H1 (cell line): ENCODE measurements at regions not wholly inside any gene's neighbourhood (a gene's known extent, or its start where the extent isn't known, plus 50 kb on each side); places are given as distances from the start of the nearest gene placed in this dataset. TPM values are rescaled to one million over a fixed set of nuclear protein-coding genes. Genes with fewer than 3 reads are reported as not detected.
"Not testable (repeated sequence)": the region's sequence is repeated elsewhere in the genome, so short reads cannot be mapped to it uniquely, and the experiment has no call there.

Experiments
- CTCF ChIA-PET: fragments of 300-600 bp; sonication (Branson Sonifier 250); formaldehyde crosslinking; loops from one replicate; lab custom pipeline; 2021; ENCODE audit not compliant: partially characterized antibody; lab: Charles Lee
- POLR2A ChIA-PET: fragments of 300-600 bp; sonication (Branson Sonifier 250); formaldehyde crosslinking; loops from one replicate; lab custom pipeline; 2021; ENCODE audit warnings: inconsistent platforms; ENCODE audit not compliant: partially characterized antibody; lab: Charles Lee
- DNase-seq, 2 experiments: peaks; one replicate each; pipeline versions ENCODE4 v3.0.0 to v3.0.0-alpha.2; 2010 to 2022; ENCODE audit warnings: low spot score in 2 of 2, low read depth in 1 of 2, mixed read lengths in 1 of 2
- FAIRE-seq: peaks from 2 replicates; lab custom pipeline; 2011; peaks lifted over from hg19 to GRCh38; lab: Jason Lieb, UNC
- H2AFZ ChIP-seq: 2 replicates; pipeline ENCODE4 v1.8.1; 2012; ENCODE audit warnings: low read length, inconsistent platforms
- H2AK5ac ChIP-seq: 2 replicates; pipeline ENCODE4 v1.6.1; 2013; ENCODE audit warnings: low read depth, low read length
- H2BK120ac ChIP-seq: replicated peaks from 2 replicates; pipeline ENCODE3; 2013; ENCODE audit warnings: low read depth, low read length, inconsistent platforms
- H2BK12ac ChIP-seq: 2 replicates; pipeline ENCODE4 v1.6.1; 2013; ENCODE audit warnings: low read depth, low read length
- H2BK15ac ChIP-seq: 2 replicates; pipeline ENCODE4 v1.6.1; 2013; ENCODE audit warnings: low read length
- H2BK20ac ChIP-seq: 2 replicates; pipeline ENCODE4 v1.6.1; 2013; ENCODE audit warnings: low read length
- H2BK5ac ChIP-seq: 2 replicates; pipeline ENCODE4 v1.6.1; 2013; ENCODE audit warnings: low read depth, low read length
- H3K14ac ChIP-seq: 2 replicates; pipeline ENCODE4 v1.6.1; 2013; ENCODE audit warnings: inconsistent platforms; ENCODE audit not compliant: insufficient read length
- H3K18ac ChIP-seq: 2 replicates; pipeline ENCODE4 v1.6.1; 2013; ENCODE audit warnings: low read length; ENCODE audit errors: extremely low read depth
- H3K23ac ChIP-seq: 2 replicates; pipeline ENCODE4 v1.6.1; 2013; ENCODE audit warnings: inconsistent platforms; ENCODE audit not compliant: insufficient read length
- H3K23me2 ChIP-seq: 2 replicates; pipeline ENCODE4 v1.6.1; 2013; ENCODE audit warnings: low read depth, low read length
- H3K27ac ChIP-seq: 2 replicates; pipeline ENCODE4 v1.6.1; 2011; ENCODE audit warnings: low read depth, low read length, inconsistent platforms
- H3K27me3 ChIP-seq, 4 experiments: replicated peaks in 1 of 4; 1 replicate in 1 of 4; 2 replicates in 3 of 4; pipeline versions ENCODE4 v1.6.1 to v1.8.1; 2011 to 2013; ENCODE audit warnings: low read length in 3 of 4, mild to moderate bottlenecking in 3 of 4, inconsistent platforms in 2 of 4, mixed read lengths in 2 of 4, moderate library complexity in 1 of 4; ENCODE audit not compliant: control insufficient read depth in 3 of 4, insufficient read depth in 3 of 4; ENCODE audit errors: extremely low read depth in 1 of 4
- H3K36me3 ChIP-seq, 4 experiments: 2 replicates each; pipeline versions ENCODE4 v1.6.1 to v1.8.1; 2011 to 2013; ENCODE audit warnings: mild to moderate bottlenecking in 4 of 4, low read length in 3 of 4, moderate library complexity in 2 of 4, control low read depth in 1 of 4, inconsistent platforms in 1 of 4; ENCODE audit not compliant: insufficient read depth in 4 of 4, control insufficient read depth in 2 of 4
- H3K4ac ChIP-seq: replicated peaks from 2 replicates; pipeline ENCODE3; 2013; ENCODE audit warnings: low read length, low read depth, mixed read lengths, inconsistent platforms; ENCODE audit not compliant: insufficient read length
- H3K4me1 ChIP-seq, 4 experiments: replicated peaks in 1 of 4; 1 replicate in 1 of 4; 2 replicates in 3 of 4; pipeline versions ENCODE4 v1.6.1 to v1.8.1; 2011 to 2013; ENCODE audit warnings: low read length in 3 of 4, inconsistent platforms in 2 of 4, mixed read lengths in 1 of 4; ENCODE audit not compliant: insufficient read depth in 4 of 4, control insufficient read depth in 3 of 4
- H3K4me2 ChIP-seq, 2 experiments: 2 replicates each; pipeline versions ENCODE4 v1.6.1 to v1.8.1; 2011 to 2013; ENCODE audit warnings: low read depth in 2 of 2, low read length in 2 of 2, control low read depth in 1 of 2, inconsistent platforms in 1 of 2, mild to moderate bottlenecking in 1 of 2; ENCODE audit not compliant: insufficient read depth in 1 of 2
- H3K4me3 ChIP-seq, 4 experiments: fragments of 200-600, 300-600 bp in 1 of 4; sonication (generic), shearing (Covaris generic), sonication (Bioruptor Twin) in 1 of 4; 2 replicates each; pipeline versions ENCODE4 v1.5.1 to v1.8.1; 2011 to 2016; ENCODE audit warnings: low read length in 4 of 4, low read depth in 3 of 4, control low read depth in 2 of 4, inconsistent platforms in 2 of 4, mild to moderate bottlenecking in 2 of 4, mixed read lengths in 1 of 4, moderate library complexity in 1 of 4; ENCODE audit not compliant: insufficient read depth in 2 of 4; ENCODE audit errors: extremely low read depth in 1 of 4
- H3K56ac ChIP-seq: replicated peaks from 2 replicates; pipeline ENCODE3; 2013; ENCODE audit warnings: low read depth, mild to moderate bottlenecking, mixed read lengths, low read length, inconsistent platforms; ENCODE audit not compliant: insufficient read length
- H3K79me1 ChIP-seq: 2 replicates; pipeline ENCODE4 v1.6.1; 2013; ENCODE audit warnings: low read depth, low read length, control low read depth
- H3K79me2 ChIP-seq, 2 experiments: 2 replicates each; pipeline versions ENCODE4 v1.6.1 to v1.8.1; 2012 to 2013; ENCODE audit warnings: low read length in 2 of 2, mild to moderate bottlenecking in 2 of 2, inconsistent platforms in 1 of 2; ENCODE audit not compliant: insufficient read depth in 2 of 2, control insufficient read depth in 1 of 2
- H3K9ac ChIP-seq, 4 experiments: replicated peaks in 1 of 4; 1 replicate in 1 of 4; 2 replicates in 3 of 4; pipeline versions ENCODE4 v1.6.1 to v1.8.1; 2011 to 2013; ENCODE audit warnings: low read depth in 3 of 4, low read length in 3 of 4, control low read depth in 2 of 4, mild to moderate bottlenecking in 2 of 4, moderate library complexity in 2 of 4, inconsistent platforms in 1 of 4; ENCODE audit errors: extremely low read depth in 1 of 4
- H3K9me3 ChIP-seq, 2 experiments: 2 replicates each; pipeline versions ENCODE4 v1.6.1 to v1.8.1; 2012 to 2013; ENCODE audit warnings: mild to moderate bottlenecking in 2 of 2, moderate library complexity in 2 of 2, control low read depth in 1 of 2, inconsistent platforms in 1 of 2, low read depth in 1 of 2, low read length in 1 of 2, mixed read lengths in 1 of 2; ENCODE audit not compliant: insufficient read depth in 2 of 2
- H4K20me1 ChIP-seq, 2 experiments: replicated peaks in 1 of 2; 2 replicates each; pipeline versions ENCODE3 to v1.8.1; 2011 to 2013; ENCODE audit warnings: inconsistent platforms in 2 of 2, low read length in 2 of 2, mild to moderate bottlenecking in 1 of 2; ENCODE audit not compliant: insufficient read depth in 2 of 2, control insufficient read depth in 1 of 2
- H4K5ac ChIP-seq: 2 replicates; pipeline ENCODE4 v1.6.1; 2013; ENCODE audit warnings: low read length, low read depth, mixed read lengths, inconsistent platforms; ENCODE audit not compliant: insufficient read length
- H4K8ac ChIP-seq: 2 replicates; pipeline ENCODE4 v1.8.0; 2013; ENCODE audit warnings: mild to moderate bottlenecking, moderate library complexity, low read length, inconsistent platforms; ENCODE audit not compliant: insufficient read depth; ENCODE audit errors: extremely low read depth
- H4K91ac ChIP-seq: replicated peaks from 2 replicates; pipeline ENCODE3; 2013; ENCODE audit warnings: low read length, mixed read lengths, inconsistent platforms; ENCODE audit not compliant: insufficient read length
- WGBS, 2 experiments: shearing (Covaris generic) in 1 of 2; methylation state at CpG; one replicate each; pipeline versions ENCODE4 v1.1.6 to v1.1.7; 2013 to 2015; ENCODE audit warnings: low lambda C conversion rate in 2 of 2, mixed read lengths in 2 of 2, inconsistent platforms in 1 of 2, low coverage in 1 of 2, missing lambda C conversion rate in 1 of 2; ENCODE audit not compliant: insufficient replicate concordance in 2 of 2, insufficient coverage in 1 of 2, insufficient read length in 1 of 2; ENCODE audit errors: extremely low coverage in 1 of 2, missing lambda C conversion rate in 1 of 2; 5-methylcytosine and 5-hydroxymethylcytosine counted together
- microRNA-seq, 2 experiments: library from miRNA; unstranded; fragments of <30 nt; microRNA quantifications; one replicate each; pipeline versions ENCODE4 to v1.2.0, GENCODE V29; 2016 to 2020; ENCODE audit warnings: borderline microRNAs expressed in 2 of 2, borderline number of aligned reads in 2 of 2, borderline replicate concordance in 1 of 2
- small RNA-seq: library from polyadenylated mRNA; stranded (forward); fragments of <200 nt; extraction: miRNeasy Mini kit (QIAGEN cat#:217004); gene quantifications from one replicate; pipeline ENCODE3, GENCODE V24; 2013; ENCODE audit not compliant: insufficient read depth

GRCh38 chrX:123129805-123130204 lies 54.3 kb upstream of the GRIA3 start:
- H2BK12ac ChIP-seq, H3K9ac ChIP-seq, H3K79me1 ChIP-seq, FAIRE-seq, H3K4me2 ChIP-seq, H3K9me3 ChIP-seq, H2BK20ac ChIP-seq, H4K91ac ChIP-seq, H3K18ac ChIP-seq, H3K4me3 ChIP-seq, H2AFZ ChIP-seq, H4K8ac ChIP-seq, H3K23me2 ChIP-seq, DNase-seq, H3K79me2 ChIP-seq, H3K4me1 ChIP-seq, H3K23ac ChIP-seq, H2BK120ac ChIP-seq, H3K36me3 ChIP-seq, H2BK5ac ChIP-seq, H3K4ac ChIP-seq, CTCF ChIA-PET, H4K5ac ChIP-seq, H2AK5ac ChIP-seq, POLR2A ChIA-PET, H3K27me3 ChIP-seq, H3K56ac ChIP-seq, H4K20me1 ChIP-seq, H2BK15ac ChIP-seq, H3K27ac ChIP-seq, H3K14ac ChIP-seq: not testable (repeated sequence)
- WGBS, 2 experiments, result 80% methylated on average over 1 of the region's 3 CpGs; no CpG with 5 or more reads in 1 of the 2 experiments

Small RNA genes lying in the stretch of these regions (microRNA-seq; reads per million reads assigned to microRNA genes)
- gene MIR3672, result 0 reads per million in 2 experiments

Small RNA genes lying in the stretch of these regions (small RNA-seq; reads per million reads assigned to genes)
- gene MIR3672 (not detected), gene RF00012 (not detected)
